ENCODE measurements at regions not wholly inside any gene's neighbourhood (a gene's known extent, or its start where the extent isn't known, plus 50 kb on each side); places are given as distances from the start of the nearest gene placed in this dataset.
A peak's percentile ranks its signal among the peaks of the same experiment; 100 is the strongest.

- DNase-seq (ENCODE audit: low spot score) (no peak), FAIRE-seq (no peak)
Observed at GRCh38 chr1:30638811-30639210, 84.6 kb downstream of the MATN1 start.

- no peak for DNase-seq (ENCODE audit: low spot score)
- no peak for FAIRE-seq
Observed at GRCh38 chr1:30638086-30638485, 85.3 kb downstream of the MATN1 start.

- DNase-seq (ENCODE audit: low spot score) (no peak), FAIRE-seq (no peak)
Observed at GRCh38 chr1:30637183-30637980, 86.0 kb downstream of the MATN1 start.

GRCh38 chr1:30636621-30637020, 86.8 kb downstream of the MATN1 start:
- no peak for DNase-seq (ENCODE audit: low spot score)
- no peak for FAIRE-seq

GRCh38 chr1:30635391-30635975, 87.9 kb downstream of the MATN1 start:
- no peak for FAIRE-seq
- DNase-seq (ENCODE audit: low spot score) = no peak

GRCh38 chr1:30634507-30634906, 88.9 kb downstream of the MATN1 start:
- no peak for DNase-seq (ENCODE audit: low spot score)
- no peak for FAIRE-seq

- no peak for DNase-seq (ENCODE audit: low spot score)
- FAIRE-seq = no peak
Observed at GRCh38 chr1:30633294-30633693, 90.1 kb downstream of the MATN1 start.

DNA sequence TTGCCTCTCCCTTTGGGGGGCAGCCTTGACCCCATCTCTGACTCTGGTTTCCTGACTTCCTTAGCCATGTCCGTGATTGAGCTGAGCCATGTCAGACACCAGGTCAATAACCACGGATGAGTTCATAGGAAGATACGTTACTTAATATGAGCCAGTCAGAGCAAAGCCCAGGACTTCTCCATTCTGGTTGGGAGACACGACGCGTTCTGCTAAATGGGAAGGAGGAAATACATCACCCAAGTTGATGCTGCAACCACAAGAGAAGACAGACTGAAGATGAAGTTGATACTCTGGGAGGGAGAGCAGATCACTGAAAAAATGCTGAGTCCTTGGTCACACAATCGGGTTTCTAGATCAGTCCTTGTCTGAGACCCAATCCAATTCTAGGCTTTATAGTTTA, 90.9 kb downstream of the MATN1 start:
- DNase-seq (ENCODE audit: low spot score) = no peak
- FAIRE-seq = no peak

GRCh38 chr1:30631700-30632099, 91.7 kb downstream of the MATN1 start:
- FAIRE-seq (no peak), DNase-seq (ENCODE audit: low spot score) (no peak)

GRCh38 chr1:30629501-30629900, 93.9 kb downstream of the MATN1 start:
- DNase-seq (ENCODE audit: low spot score) (no peak), FAIRE-seq (no peak)

DNA sequence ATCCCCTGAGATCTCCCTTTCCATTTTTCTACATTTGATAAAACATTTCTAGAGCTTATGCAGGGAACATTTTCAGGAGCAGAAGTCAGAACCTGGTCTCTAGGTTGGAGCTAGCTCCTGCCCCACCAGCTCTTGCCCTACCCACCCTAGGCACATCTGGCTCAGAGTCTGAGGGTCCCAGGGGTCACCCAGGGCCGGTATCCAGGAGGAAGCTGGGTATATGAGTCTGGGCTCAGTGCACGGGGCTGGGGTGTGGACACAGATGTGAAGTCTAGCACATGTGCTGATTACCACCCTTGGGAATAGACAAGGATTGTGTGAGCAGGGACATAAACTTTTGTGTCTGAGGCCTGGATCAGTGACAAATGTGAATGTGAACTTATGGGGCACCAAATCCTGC, 95.4 kb downstream of the MATN1 start:
- FAIRE-seq (no peak), DNase-seq (ENCODE audit: low spot score) (no peak)

GRCh38 chr1:30627206-30627605, 96.2 kb downstream of the MATN1 start:
- no peak for FAIRE-seq
- DNase-seq (ENCODE audit: low spot score) = no peak

DNA sequence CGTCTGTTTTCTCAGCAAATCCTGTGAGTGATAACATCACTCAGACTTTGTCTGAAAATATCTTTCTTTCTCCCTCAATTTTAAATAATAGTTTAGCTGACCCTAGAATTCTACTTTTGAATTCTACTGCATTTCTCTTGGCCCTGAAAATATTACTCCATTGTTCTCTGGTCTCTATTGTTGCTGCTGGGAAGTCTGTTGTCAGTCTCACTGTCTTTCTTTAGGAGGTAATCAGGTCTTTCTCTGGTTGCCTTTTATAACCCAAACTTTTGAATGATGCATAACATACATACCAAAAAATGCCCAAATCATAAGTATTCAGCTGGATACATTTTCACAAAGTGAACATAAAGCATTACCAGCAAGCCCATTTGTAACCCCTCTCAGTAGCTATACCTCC, 100.0 kb downstream of the MATN1 start:
- DNase-seq (ENCODE audit: low spot score) (no peak), FAIRE-seq (no peak)

GRCh38 chr1:30619619-30620018, 103.8 kb downstream of the MATN1 start:
- no peak for FAIRE-seq
- no peak for DNase-seq (ENCODE audit: low spot score)

GRCh38 chr1:30618335-30618747, 105.0 kb downstream of the MATN1 start:
- no peak for FAIRE-seq

GRCh38 chr1:30616759-30617158, 106.6 kb downstream of the MATN1 start:
- no peak for FAIRE-seq
- DNase-seq (ENCODE audit: low spot score) = no peak

More at GRCh38 chr1:30618335-30618747, 105.0 kb downstream of the MATN1 start:
- DNase-seq (ENCODE audit: low spot score) = peak; percentile 74

- DNase-seq (ENCODE audit: low spot score) (no peak), FAIRE-seq (no peak)
Observed at GRCh38 chr1:30615816-30616590, 107.4 kb downstream of the MATN1 start.

DNA sequence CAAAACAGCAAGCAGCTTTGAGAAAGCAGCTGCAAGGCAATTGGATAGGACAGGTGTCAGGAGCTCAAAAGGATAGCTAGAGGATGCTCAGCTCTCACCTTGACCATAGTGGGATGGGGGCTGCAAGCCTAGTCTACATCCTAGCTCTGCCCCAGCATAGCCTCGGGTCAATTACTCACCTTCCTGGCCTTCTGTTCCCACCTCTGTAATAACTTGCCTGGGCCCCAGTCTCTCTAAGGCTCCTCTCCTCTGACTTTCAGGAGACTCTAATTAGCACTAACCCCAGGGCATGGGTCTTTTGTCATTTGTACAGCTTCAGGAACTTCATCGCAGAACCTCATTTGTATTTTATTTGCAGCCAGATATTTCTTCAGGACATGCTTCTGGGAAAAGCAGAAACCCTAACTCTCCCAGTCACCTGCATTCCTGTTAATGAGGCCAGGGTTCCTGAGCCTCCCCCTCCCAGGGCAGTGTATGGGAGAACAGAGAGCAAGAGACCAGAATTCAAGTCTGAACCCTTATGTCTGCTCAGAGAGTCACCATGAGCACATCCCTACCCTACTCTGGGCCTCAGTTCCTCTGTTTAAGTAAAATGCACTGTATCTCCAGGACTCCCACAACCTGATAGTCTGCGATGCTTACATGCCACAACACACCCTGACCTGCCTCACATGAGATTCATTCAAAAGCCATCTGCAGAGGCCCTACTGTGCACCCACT, 108.1 kb downstream of the MATN1 start:
- FAIRE-seq = no peak
- DNase-seq (ENCODE audit: low spot score) = no peak

GRCh38 chr1:30613188-30613587, 110.2 kb downstream of the MATN1 start:
- DNase-seq (ENCODE audit: low spot score) (no peak), FAIRE-seq (no peak)

DNA sequence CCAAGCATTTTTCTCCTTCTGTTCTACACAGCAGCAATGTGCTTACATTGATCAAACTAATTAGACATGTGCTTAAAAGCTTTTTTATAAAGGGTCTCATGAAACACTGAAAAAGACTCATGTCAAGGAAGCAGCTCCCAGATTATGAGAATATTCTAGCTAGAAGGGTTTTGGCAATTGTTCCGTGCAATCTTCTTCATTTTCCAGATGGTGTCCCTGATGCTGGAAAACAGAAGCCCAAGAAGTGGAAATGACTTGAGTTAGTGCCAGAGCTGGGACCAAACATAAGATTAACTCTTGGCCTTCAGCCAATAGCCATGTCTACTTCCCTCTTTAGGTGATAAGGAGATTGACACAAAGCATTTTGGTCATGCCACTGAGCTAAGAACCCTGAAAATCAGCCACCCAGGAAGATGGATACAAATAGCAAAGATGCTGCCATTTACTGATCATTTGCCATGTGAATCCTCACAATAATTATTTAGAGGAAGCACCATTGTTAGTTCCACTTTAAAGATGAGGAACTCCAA, 110.8 kb downstream of the MATN1 start:
- no peak for FAIRE-seq
- DNase-seq (ENCODE audit: low spot score) = no peak

DNA sequence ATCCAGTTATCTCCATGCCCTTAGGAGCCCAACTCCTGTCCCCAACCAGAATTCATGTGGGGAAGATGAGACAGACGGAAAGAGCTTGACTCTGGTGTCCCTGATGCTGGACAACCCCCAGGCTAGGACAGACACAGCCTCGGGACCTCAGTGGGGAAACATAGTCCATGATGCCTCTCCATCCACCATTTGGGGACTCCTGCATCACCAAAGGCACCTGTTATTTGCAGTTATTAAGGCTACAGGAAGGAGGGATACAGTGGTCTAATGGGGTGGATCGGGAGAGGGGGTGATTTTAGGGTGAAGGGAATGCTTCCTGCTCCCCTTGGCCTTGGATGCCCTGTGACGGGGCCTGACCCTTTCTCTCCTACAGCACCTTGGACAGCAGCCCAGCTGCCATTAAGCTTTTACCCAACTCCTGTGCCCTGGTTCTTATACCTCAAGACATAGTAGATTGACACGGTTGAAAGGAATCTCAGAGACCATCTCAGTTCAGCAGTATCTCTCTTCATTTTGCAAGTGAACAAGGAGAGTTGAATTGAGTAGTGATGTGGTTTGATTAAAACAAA, 111.6 kb downstream of the MATN1 start:
- no peak for FAIRE-seq
- DNase-seq (ENCODE audit: low spot score) = no peak

All from RCC 7860 (cell line).